ENCODE measurements at regions not wholly inside any gene's neighbourhood (a gene's known extent, or its start where the extent isn't known, plus 50 kb on each side); places are given as distances from the start of the nearest gene placed in this dataset.
"Not testable (repeated sequence)": the region's sequence is repeated elsewhere in the genome, so short reads cannot be mapped to it uniquely, and the experiment has no call there.

DNA sequence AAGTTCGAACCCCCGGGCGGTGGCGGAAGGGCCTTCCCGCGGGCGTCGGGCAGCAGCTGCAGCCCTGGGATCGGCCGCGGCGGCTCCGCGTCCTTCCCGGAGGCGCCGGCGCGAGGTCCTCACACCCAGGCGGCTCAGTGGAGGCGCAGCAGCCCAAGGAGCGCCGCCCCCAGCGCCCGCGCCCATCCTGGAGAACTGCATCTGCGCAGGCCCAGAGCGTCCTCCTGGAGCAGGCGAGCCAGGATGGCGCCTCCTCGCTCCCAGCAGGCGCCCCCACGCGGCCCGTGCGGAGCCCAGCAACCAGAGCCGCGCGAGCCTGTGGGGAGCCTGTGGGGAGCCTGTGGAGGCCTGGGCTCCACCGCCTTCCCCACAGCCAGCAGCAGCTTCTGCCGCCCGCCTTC lies 872.5 kb downstream of the TMEM121 start:
- not testable (repeated sequence) for H3K9me3 ChIP-seq (ENCODE audit: control insufficient read depth, low read length); H3K4me3 ChIP-seq (ENCODE audit: low read length); H3K27me3 ChIP-seq (ENCODE audit: control insufficient read depth, insufficient read depth, low read length); H3K4me1 ChIP-seq (ENCODE audit: control insufficient read depth, insufficient read depth, low read length); H3K36me3 ChIP-seq (ENCODE audit: control insufficient read depth, insufficient read depth, low read length); H3K9ac ChIP-seq (ENCODE audit: low read length)

DNA sequence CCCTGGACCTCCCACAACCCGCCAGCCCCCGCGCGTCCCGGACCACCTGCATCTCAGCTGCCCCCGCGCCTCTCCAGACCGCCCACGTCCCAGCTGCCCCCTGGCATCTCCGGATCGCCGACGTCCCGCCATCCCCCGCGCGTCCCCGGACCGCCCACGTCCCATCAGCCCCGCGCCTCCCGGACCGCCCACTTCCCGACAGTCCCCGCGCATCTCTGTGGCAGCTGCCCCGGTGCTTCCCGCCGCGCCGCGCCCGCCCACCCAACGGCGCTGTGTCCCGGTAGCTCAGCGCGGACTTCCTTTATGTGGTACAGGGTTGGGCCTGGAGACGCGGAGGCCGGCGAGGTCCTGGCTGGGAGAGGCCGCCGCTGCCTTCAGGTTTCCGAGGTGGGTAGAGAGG lies 874.9 kb downstream of the TMEM121 start:
- not testable (repeated sequence) for H3K9me3 ChIP-seq (ENCODE audit: control insufficient read depth, low read length); H3K36me3 ChIP-seq (ENCODE audit: control insufficient read depth, insufficient read depth, low read length); H3K9ac ChIP-seq (ENCODE audit: low read length); H3K27me3 ChIP-seq (ENCODE audit: control insufficient read depth, insufficient read depth, low read length); H3K4me3 ChIP-seq (ENCODE audit: low read length); H3K4me1 ChIP-seq (ENCODE audit: control insufficient read depth, insufficient read depth, low read length)

DNA sequence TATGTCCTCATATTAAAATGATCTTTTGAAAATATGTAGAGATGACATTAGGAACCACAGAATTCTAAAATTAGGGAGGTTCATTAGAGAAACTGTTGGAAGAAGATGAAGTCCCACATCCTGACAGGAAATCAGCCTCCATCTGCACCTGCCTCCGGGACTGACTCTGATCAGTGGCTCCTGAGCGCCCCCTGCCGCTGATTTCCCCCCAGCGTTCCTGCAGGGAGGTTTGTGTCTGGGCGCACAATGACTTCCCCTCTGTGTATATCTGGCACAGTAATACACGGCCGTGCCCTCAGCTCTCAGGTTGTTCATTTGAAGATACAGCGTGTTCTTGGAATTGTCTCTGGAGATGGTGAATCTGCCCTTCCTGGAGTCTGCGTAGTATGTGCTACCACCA lies 883.8 kb downstream of the TMEM121 start:
- H3K36me3 ChIP-seq (ENCODE audit: control insufficient read depth, insufficient read depth, low read length); H3K4me3 ChIP-seq (ENCODE audit: low read length); H3K9ac ChIP-seq (ENCODE audit: low read length); H3K4me1 ChIP-seq (ENCODE audit: control insufficient read depth, insufficient read depth, low read length); H3K9me3 ChIP-seq (ENCODE audit: control insufficient read depth, low read length); H3K27me3 ChIP-seq (ENCODE audit: control insufficient read depth, insufficient read depth, low read length): not testable (repeated sequence)

DNA sequence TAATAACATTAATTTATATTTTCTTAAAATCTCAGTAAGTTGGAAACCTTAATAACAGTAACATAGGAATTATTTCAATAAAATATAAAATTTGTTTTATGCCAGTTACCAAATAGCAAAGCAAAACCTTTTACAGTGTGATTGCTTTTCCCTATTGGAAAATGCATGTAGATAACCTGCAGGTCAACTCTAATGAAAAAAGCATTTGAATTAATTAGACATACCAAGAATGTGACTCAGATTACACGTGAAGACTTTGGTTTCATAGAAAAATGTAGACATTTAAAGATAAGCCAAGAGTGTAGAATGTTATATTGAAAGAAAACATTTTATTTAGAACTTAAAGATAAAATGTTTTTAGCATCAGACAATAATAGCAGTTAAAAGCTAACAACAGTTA lies 888.1 kb downstream of the TMEM121 start:
- Histone ChIP-seq H3K36me3 (ENCODE audit: control insufficient read depth, insufficient read depth, low read length) (no peaks in the 10 kb centered on the region), H3K9ac (ENCODE audit: low read length) (no peak overlapping the region), H3K4me3 (ENCODE audit: low read length) (no peak overlapping the region), H3K27me3 (ENCODE audit: control insufficient read depth, insufficient read depth, low read length) (no peaks in the 10 kb centered on the region), H3K4me1 (ENCODE audit: control insufficient read depth, insufficient read depth, low read length) (no peaks in the 10 kb centered on the region), H3K9me3 (ENCODE audit: control insufficient read depth, low read length) (no peaks in the 10 kb centered on the region)

DNA sequence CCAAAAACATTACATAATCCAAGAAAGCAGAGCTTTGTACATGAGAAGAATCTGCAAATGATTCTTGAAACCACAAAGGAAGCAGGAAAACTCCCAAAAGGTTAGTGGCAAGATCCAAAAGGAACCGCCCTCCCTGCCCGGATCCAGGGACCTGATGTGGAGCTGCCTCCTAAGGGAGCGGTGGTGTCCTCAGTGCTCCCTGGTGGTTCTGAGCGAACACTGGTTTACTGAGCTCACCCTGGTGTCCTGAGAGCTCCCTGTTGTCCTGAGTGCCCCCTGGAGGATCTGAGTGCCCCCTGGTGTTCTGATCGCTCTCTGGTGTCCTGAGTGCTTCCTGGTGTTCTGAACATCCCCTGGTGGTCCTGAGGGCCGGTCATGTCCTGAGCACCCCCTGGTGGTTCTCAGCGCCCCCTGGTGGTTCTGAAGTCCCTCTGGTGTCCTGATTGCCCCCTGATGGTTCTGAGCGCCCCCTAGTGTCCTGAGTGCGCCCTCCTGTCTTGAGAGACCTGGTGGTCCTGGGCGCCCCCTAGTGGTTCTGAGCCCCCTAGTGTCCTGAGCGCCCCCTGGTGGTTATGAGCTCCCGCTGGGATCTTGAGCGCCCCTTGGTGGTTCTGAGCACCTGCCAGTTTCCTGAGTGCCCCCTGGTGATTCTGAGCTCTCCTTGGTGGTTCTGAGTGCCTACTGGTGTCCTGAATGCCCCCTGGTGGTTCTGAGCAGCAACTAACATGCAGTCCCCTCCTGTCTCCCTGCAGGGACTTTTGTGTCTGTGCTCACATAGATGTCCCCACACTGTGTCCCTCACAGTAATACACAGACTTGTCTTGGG lies 891.1 kb downstream of the TMEM121 start:
- Histone ChIP-seq H3K4me1 (ENCODE audit: control insufficient read depth, insufficient read depth, low read length) (no peaks in the 10 kb centered on the region), H3K27me3 (ENCODE audit: control insufficient read depth, insufficient read depth, low read length) (peaks cover 4% of the 10 kb centered on the region), H3K4me3 (ENCODE audit: low read length) (no peak overlapping the region), H3K36me3 (ENCODE audit: control insufficient read depth, insufficient read depth, low read length) (no peaks in the 10 kb centered on the region), H3K9ac (ENCODE audit: low read length) (no peak overlapping the region), H3K9me3 (ENCODE audit: control insufficient read depth, low read length) (no peaks in the 10 kb centered on the region)

DNA sequence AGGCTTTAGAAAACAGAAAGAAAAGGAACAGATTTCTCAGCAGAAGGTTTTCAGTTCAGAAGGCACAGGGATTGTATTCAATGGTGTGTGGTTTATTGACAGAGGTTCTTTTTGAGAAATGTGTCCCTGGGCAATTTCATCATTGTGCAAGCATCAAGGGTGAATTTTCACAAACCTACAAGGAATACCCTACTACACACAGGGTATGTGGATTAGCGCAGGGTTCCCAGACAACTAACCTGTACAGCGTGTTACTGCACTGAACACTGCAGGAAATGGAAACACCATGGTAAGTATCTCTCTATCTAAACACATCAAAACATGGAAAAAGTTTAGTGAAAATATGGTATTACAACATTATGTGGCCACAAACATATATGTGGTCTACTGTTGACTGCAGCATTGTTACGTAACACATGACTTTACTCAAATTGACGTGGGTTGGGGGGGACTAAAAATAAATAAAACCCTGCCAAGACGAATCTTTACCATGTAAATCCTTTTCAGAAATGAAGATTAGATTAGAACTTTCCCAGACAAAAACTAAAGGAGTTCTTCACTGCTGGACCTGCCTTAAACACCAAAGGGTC lies 893.1 kb downstream of the TMEM121 start:
- H3K4me3 ChIP-seq (ENCODE audit: low read length), result no peak overlapping the region

DNA sequence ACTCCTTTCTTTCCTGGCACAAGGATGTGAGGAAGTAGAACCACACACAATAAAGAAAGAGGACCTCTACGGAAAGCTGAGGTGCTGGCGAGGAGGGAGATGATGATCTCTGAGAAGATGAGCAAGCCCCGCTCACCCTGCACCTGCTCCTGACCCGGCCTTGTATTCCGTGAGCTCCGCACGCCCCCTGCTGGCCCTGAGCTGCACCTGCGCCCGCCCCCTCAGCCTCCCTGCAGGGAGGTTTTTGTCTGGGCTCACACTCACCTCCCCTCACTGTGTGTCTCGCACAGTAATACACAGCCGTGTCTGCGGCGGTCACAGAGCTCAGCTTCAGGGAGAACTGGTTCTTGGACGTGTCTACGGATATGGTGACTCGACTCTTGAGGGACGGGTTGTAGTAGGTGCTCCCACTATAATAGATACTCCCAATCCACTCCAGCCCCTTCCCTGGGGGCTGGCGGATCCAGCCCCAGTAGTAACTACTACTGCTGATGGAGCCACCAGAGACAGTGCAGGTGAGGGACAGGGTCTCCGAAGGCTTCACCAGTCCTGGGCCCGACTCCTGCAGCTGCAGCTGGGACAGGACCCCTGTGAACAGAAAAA lies 895.1 kb downstream of the TMEM121 start:
- H3K4me1 ChIP-seq (ENCODE audit: control insufficient read depth, insufficient read depth, low read length); H3K9ac ChIP-seq (ENCODE audit: low read length); H3K36me3 ChIP-seq (ENCODE audit: control insufficient read depth, insufficient read depth, low read length); H3K4me3 ChIP-seq (ENCODE audit: low read length); H3K9me3 ChIP-seq (ENCODE audit: control insufficient read depth, low read length); H3K27me3 ChIP-seq (ENCODE audit: control insufficient read depth, insufficient read depth, low read length): not testable (repeated sequence)

More for the DNA sequence above, 893.1 kb downstream of the TMEM121 start:
- Histone ChIP-seq H3K9ac (ENCODE audit: low read length) (no peak overlapping the region), H3K9me3 (ENCODE audit: control insufficient read depth, low read length) (no peaks in the 10 kb centered on the region), H3K36me3 (ENCODE audit: control insufficient read depth, insufficient read depth, low read length) (no peaks in the 10 kb centered on the region), H3K27me3 (ENCODE audit: control insufficient read depth, insufficient read depth, low read length) (peaks cover 4% of the 10 kb centered on the region), H3K4me1 (ENCODE audit: control insufficient read depth, insufficient read depth, low read length) (no peaks in the 10 kb centered on the region)

DNA sequence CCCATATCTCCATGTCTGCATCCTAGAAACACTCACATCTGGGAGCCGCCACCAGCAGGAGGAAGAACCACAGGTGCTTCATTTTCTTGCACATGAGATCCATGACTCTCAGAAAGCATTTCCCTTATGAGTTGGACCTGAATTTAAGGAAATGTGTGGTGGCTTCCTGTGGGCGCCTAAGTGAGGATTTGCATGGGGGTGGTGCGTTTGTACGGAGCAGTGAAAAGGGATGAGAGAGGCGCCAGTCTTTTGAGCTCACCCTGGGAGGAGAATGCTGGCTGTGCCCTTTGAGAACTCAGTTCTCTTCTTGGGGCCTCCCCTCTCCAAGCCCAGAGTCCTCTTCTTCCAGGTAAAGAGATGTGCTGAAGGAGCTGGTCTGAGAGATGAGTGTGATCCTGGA lies 895.7 kb downstream of the TMEM121 start:
- Histone ChIP-seq H3K4me1 (ENCODE audit: control insufficient read depth, insufficient read depth, low read length) (no peaks in the 10 kb centered on the region), H3K9ac (ENCODE audit: low read length) (no peak overlapping the region), H3K4me3 (ENCODE audit: low read length) (no peak overlapping the region), H3K27me3 (ENCODE audit: control insufficient read depth, insufficient read depth, low read length) (peaks cover 4% of the 10 kb centered on the region), H3K36me3 (ENCODE audit: control insufficient read depth, insufficient read depth, low read length) (no peaks in the 10 kb centered on the region), H3K9me3 (ENCODE audit: control insufficient read depth, low read length) (no peaks in the 10 kb centered on the region)

DNA sequence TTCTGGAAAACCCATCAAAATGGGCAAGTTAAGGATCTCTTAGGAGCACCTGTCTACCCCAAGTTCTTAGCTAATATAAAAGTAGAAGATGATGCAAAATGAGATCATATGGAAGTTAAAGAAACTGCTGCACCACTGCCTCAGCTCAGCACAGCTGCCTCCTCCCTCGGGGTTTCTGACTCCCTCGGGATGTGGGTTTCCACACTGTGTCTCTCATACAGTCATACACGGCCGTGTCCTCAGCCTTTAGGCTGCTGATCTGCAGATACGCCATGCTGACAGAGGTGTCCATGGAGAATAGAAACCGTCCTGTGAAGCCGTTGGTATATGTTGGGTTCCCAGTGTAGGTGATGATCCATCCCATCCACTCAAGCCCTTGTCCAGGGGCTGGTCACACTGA lies 898.8 kb downstream of the TMEM121 start:
- H3K27me3 ChIP-seq (ENCODE audit: control insufficient read depth, insufficient read depth, low read length); H3K4me3 ChIP-seq (ENCODE audit: low read length); H3K9ac ChIP-seq (ENCODE audit: low read length); H3K9me3 ChIP-seq (ENCODE audit: control insufficient read depth, low read length); H3K36me3 ChIP-seq (ENCODE audit: control insufficient read depth, insufficient read depth, low read length); H3K4me1 ChIP-seq (ENCODE audit: control insufficient read depth, insufficient read depth, low read length): not testable (repeated sequence)

DNA sequence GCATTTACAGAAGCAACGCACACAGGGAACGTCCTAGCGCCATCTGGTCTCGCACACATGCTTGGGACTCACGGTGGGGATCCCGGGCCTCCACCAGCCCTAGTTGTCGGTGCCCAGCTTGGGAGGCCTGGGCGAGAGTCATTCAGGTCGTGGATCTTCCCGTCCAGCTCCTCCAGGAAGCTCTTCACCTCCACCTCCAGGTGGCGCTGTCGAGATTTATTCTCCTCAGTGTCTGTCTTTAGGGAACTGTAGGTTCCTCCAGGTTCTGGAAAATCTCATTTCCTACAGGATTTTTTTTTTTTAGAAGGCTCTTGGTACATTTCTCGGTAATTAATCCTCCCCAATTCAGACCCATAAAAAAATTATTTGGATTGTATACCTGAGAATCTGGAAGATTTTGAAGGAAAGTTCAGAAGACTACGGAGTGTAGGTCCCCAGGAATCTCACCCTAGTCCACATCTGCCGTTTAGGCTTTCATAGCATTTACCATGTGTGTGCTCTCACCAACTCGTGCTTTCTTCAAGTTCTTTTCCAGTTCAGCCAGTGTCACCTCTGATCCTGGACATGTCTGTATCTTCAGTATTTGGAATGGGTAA lies 910.0 kb downstream of the TMEM121 start:
- Histone ChIP-seq H3K27me3 (ENCODE audit: control insufficient read depth, insufficient read depth, low read length) (no peaks in the 10 kb centered on the region), H3K4me3 (ENCODE audit: low read length) (no peak overlapping the region), H3K4me1 (ENCODE audit: control insufficient read depth, insufficient read depth, low read length) (no peaks in the 10 kb centered on the region), H3K9ac (ENCODE audit: low read length) (no peak overlapping the region), H3K9me3 (ENCODE audit: control insufficient read depth, low read length) (no peaks in the 10 kb centered on the region), H3K36me3 (ENCODE audit: control insufficient read depth, insufficient read depth, low read length) (no peaks in the 10 kb centered on the region)

DNA sequence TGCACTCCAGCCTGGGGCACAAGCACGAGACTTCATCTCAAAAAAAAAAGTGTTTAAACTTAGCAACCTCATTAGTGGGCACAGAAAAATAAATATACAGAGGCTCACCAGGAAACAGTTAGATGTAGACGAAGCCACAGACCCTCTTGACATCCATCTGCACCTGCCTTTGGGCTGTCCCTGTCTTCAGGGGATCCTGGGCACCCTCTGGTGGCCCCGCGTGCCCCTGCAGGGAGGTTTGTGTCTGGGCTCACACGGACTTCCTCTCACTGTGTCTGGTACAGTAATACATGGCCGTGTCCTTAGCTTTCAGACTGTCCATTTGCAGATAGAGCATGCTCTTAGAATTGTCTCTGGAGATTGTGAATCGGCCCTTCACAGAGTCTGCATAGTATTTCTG lies 916.5 kb downstream of the TMEM121 start:
- no peaks in the 10 kb centered on the region for H3K4me1 ChIP-seq (ENCODE audit: control insufficient read depth, insufficient read depth, low read length)
- H3K4me3 ChIP-seq (ENCODE audit: low read length), result no peak overlapping the region
- H3K9me3 ChIP-seq (ENCODE audit: control insufficient read depth, low read length), result no peaks in the 10 kb centered on the region
- no peaks in the 10 kb centered on the region for H3K36me3 ChIP-seq (ENCODE audit: control insufficient read depth, insufficient read depth, low read length)
- no peak overlapping the region for H3K9ac ChIP-seq (ENCODE audit: low read length)
- H3K27me3 ChIP-seq (ENCODE audit: control insufficient read depth, insufficient read depth, low read length), result no peaks in the 10 kb centered on the region

DNA sequence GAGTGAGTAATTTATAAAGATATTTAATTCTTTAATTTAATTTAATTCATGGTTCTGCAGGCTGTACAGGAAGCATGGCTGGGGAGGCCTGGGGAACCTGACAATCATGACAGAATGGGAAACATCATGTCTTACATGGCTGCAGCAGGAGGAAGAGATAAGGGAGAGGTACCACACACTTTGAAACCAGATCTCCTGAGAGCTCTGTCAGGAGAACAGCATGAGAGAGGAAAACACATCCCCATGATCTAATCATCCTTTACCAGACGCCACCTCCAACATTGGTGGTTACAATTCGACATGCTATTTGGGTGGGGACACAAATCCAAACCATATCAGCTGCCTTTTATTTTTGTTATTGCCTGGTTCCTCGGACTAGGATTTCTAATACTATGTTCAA lies 928.6 kb downstream of the TMEM121 start:
- no peaks in the 10 kb centered on the region for H3K36me3 ChIP-seq (ENCODE audit: control insufficient read depth, insufficient read depth, low read length)
- H3K9me3 ChIP-seq (ENCODE audit: control insufficient read depth, low read length), result no peaks in the 10 kb centered on the region
- no peaks in the 10 kb centered on the region for H3K4me1 ChIP-seq (ENCODE audit: control insufficient read depth, insufficient read depth, low read length)
- no peak overlapping the region for H3K9ac ChIP-seq (ENCODE audit: low read length)
- H3K4me3 ChIP-seq (ENCODE audit: low read length), result no peak overlapping the region
- H3K27me3 ChIP-seq (ENCODE audit: control insufficient read depth, insufficient read depth, low read length), result no peaks in the 10 kb centered on the region
